GM19238 (cell line): ENCODE measurements at regions not wholly inside any gene's neighbourhood (a gene's known extent, or its start where the extent isn't known, plus 50 kb on each side); places are given as distances from the start of the nearest gene placed in this dataset.

Experiments used
- DNase-seq: peaks from one replicate; pipeline ENCODE4 v3.0.0; 2011; ENCODE audit warnings: low spot score; ENCODE audit not compliant: insufficient read length

DNA sequence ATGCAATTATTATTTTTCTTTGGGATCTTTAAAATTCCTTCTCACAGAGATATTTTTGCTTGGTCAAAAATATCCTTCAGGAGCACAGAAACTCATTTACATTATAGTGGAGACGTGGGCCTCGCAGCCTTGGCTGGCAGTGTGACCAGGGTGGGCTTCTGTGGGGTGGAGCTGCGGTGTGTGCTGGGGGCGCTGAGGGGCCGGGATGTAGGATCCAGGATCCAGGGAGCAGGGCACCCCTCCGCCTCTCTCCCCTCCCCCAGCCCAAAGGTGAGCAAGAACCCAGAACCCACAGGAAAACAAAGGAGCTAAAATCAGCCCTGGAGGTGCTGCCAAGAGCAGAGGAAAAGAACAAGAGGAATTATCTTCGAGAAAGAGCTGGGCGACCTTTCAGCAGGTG is 79.1 kb upstream of the OLFM1 start:
- no peak for DNase-seq

DNA sequence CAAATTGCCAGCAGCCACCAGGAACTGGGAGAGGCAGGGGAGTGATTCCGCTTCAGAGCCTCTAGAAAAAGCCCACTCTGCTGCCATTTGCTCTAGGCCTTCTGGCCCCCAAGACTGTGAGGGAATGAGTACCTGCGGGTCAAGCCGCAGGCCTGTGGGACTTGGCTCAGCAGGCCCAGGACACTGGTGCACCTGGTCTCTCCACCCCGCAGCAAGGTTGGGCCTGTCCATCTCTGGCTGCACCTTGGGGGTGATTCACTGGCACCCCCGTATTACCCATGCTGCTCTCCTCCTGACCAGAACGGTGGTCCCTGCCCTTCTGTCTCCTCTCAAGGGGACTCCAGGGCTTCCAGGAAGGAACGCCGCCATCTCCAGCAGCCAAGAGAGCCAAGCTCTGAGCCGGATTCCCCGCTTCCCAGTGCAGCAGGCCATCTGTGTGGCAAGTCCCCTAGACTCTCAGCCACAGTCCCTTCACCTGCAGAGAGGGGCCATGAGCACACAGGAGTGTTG is 78.4 kb upstream of the OLFM1 start:
- no peak for DNase-seq

DNA sequence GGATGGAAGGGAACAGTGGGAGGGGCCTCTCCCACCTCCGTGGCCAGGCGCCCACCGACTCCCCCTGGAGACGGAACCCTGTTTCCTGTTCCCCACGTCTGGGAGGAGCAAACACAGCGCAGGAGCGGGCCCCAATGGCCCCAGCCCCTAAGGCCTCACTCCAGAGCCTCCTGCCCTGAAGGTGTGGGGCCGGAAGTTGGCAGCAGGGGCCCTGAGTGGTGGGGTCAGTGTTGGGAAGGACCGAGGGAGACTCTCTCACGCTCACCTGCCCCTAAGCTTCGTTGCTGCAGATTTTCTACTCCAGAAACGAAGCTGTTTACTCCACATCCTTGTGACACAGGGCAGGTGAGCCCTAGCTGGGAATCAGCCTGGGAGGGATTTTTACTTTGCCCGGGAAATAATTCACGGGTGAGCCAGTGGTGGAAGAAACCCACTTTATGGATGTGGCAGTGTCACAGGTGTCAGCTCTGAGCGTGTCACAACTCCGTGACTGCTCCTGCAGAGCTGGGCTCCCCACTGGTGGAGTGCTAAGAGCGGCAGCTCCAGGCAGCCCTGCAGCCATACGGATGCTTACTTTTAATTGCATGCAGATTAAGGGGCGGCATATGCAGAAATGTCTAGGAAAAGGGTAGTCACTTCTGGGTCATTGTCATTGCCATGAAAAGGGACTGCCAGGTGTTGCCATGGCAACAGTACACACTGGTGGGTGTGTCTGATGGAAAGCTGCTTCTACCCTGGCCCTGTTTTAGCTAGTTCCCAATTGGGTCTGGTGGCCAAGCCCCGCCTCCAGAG is 77.5 kb upstream of the OLFM1 start:
- no peak for DNase-seq

DNA sequence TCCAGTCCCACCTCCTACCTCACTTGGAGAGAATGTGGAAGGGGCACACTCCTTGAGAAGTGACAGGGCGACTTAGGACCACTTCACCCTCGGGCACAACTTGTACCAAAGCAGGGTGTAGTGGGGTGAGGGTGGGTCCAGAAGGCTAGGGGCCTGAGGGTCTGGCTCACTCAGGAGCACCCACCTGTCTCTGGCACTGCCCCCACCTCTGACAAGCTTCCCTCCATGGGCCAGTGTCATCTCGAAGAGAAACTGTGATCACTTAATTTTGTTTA is 76.9 kb upstream of the OLFM1 start:
- DNase-seq = no peak

GRCh38 chr9:135010921-135011320 is 76.5 kb upstream of the OLFM1 start:
- no peak for DNase-seq

GRCh38 chr9:135012166-135012565 is 75.3 kb upstream of the OLFM1 start:
- no peak for DNase-seq

DNA sequence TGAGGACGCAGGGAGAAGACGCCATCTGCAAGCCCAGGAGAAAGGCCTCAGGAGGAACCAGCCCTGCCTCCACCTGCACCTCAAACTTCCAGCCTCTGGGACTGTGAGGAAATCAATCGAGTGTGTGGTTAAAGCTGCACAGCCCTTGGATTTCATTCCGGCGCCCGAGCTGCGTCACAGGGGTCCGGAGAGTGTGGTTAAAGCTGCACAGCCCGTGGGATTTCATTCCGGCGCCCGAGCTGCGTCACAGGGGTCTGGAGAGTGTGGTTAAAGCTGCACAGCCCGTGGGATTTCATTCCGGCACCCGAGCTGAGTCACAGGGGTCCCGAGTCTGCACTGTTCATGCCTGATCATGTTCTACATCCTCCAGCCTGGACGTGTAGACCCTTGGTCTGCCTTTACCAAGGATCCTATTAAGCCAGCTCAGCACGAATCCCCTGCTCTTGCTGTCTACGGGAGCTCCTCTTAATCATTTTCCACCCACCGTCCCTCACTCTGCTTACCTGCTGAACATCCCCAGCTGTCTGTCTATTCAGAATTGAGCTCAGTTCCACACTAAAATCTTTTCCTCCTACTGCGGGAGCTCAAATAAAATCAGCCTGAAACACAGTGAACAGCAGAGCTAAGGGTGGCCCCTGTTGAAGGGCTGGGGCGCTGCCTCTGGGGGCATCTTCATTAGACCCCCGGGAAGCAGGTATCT is 73.0 kb upstream of the OLFM1 start:
- DNase-seq = no peak

DNA sequence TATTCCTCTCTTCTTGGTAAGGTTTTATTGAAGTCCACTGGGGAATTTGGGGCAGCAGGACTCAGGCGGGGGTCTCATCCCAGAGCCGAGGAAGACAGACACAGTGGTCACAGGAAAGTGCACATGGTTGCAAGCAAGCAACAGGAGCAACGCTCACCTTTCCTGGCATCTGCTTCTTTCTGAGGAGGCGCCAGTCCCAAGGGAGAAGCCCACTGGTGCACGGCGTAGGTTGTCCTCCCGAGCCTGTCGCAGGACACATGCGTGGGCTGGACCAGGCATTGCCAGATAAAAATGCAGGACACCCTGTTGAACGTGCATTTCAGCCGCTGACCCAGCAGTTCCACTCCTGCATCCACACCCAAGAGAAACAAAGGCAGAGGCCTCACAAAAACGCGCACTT is 72.4 kb upstream of the OLFM1 start:
- no peak for DNase-seq

DNA sequence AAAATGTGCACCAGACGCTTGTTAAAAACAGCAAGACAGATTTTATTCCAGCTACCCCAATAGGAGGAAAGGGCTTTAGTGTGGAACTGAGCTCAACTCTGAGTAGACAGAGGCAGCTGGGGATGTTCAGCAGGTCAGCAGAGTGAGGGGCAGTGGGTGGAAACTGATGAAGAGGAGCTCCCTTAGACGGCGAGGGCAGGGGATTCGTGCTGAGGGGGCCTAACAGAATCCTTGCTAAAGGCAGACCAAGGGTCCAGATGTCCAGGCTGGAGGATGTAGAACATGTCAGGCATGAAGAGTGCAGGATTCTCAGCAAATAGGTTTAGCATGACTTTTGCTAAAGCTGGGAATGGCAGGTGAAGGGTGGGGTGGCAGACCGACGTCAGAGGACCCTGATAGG is 71.9 kb upstream of the OLFM1 start:
- DNase-seq = no peak

DNA sequence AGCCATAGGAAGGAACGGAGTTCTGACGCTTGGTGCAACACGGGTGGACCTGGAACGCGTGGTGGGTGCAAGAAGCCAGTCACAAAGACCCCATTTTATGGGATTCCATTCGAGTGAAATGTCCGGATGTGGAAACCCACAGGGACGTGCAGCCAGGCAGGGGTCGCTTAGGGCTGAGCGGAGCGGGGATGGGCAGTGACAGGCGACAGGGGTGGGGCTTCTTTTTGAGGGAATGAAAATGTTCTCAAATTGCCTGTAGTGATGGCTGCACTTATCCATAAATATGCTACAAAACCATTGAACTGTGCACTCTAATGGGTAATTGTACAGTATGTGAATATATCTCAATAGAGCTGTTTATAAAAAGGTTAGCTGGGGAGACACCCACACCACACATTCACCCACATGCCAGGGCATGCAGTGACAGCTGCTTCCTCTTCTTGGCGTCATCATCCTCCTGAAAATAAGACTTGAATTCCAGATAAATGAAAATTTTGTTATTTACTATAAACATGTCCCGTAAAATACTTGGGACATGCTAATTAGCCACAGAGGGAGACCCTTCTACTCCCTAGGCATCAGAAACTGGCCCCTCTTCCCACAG is 71.3 kb upstream of the OLFM1 start:
- DNase-seq = no peak

- no peak for DNase-seq
Observed at GRCh38 chr9:135016876-135017275, 70.6 kb upstream of the OLFM1 start.

DNA sequence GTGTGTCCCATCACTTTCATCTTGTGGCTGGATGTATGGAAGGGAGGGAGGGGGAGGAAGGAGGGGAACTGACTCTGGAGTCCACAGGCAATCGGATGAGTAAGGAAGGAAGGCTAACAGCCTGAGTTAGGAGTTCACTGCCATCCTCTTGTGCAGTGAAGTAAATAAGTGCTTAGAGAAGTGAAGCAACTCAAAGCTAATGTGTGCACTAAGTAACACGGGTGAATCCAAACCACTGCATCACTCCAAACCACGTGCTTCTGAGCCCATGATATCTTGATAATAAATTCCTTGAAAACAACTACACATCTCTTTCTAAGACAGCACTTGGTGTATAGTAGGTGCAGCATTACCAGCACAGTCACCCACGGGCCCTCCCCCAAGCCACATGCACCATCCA is 69.6 kb upstream of the OLFM1 start:
- DNase-seq = no peak

DNA sequence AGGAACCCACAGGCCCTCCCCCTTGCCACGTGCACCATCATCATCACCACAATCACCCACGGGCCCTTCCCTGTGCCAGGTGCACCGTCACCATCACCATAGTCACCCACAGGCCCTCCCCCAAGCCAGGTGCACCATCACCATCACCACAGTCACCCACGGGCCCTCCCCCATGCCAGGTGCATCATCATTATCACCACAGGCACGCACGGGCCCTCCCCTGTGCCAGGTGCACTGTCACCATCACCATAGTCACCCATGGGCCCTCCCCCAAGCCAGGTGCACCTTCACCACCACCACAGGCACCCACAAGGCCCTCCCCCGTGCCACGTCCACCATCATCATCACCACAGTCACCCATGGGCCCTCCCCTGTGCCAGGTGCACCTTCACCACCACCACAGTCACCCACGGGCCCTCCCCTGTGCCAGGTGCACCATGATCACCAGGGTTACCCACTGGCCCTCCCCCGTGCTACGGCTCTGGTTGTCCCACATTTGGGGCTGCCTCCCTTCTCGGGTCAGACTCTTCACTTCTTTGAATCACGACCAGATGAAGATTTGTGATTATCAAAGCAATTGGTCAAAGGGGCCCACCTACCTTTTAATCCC is 69.1 kb upstream of the OLFM1 start:
- no peak for DNase-seq

DNA sequence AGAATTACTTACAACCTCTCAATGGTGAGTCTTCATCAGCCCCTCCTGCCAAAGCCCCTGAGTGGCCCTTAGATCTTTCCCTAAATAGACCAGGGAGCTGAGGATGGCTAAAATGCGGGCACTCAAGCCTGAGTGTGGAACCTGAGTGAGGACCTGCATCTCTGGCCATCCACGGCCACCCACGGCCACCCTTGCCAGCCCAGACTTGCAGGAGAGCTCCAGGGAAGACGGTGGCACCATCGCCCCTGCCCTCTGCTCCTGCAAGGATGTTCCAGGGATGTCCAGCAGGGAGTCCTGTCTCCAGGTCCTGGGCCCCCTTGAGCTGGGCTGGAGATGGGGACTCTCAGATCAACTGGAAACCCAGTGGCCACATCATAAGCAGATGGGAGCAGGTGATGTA is 68.2 kb upstream of the OLFM1 start:
- no peak for DNase-seq

DNA sequence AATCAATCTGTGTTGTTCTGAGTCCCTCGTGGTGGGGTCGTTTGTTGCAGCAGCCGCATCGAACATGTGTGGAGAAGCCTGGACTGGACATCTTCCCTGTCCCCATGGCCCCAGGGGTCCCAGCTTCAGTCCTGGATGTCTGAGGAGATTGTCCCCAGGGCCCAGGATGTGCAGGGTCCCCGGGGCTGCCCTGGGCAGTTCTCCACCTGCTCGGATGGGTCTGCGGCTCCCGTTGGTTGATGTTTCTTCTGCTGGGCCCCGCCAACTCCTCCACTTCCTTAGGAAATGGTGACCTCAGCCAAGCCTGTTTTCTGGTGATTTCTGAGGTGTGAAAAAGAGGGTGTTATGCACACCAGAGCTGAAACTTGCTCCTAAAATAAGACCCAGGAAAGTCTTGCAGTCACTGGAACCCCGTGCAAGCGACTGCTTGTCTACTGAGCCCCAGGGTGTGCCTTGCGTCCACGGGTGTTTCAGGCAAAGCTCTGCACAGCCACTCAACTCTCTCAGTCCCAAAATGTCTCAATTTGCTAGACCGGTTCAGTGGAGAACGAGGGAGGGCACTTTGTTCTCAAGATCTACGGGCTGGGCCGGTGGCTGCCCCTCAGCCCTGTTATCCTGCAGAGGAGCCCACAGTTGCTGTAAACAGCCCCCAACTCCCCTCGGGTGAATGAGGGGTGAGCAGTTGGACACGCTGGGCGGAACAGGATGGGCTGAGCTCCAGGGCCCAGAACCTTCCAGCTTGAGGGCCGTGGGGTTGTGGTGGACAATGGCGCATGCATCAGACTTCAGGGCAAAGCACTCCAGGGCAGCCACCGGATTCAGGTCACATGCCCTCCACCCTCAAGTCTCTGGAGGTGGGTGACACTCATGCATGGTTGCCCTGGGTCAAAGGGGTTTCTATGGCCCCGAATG is 66.7 kb upstream of the OLFM1 start:
- DNase-seq = no peak

- no peak for DNase-seq
Observed at GRCh38 chr9:135021393-135021789, 66.1 kb upstream of the OLFM1 start.

GRCh38 chr9:135022191-135022870 is 65.1 kb upstream of the OLFM1 start:
- no peak for DNase-seq

DNA sequence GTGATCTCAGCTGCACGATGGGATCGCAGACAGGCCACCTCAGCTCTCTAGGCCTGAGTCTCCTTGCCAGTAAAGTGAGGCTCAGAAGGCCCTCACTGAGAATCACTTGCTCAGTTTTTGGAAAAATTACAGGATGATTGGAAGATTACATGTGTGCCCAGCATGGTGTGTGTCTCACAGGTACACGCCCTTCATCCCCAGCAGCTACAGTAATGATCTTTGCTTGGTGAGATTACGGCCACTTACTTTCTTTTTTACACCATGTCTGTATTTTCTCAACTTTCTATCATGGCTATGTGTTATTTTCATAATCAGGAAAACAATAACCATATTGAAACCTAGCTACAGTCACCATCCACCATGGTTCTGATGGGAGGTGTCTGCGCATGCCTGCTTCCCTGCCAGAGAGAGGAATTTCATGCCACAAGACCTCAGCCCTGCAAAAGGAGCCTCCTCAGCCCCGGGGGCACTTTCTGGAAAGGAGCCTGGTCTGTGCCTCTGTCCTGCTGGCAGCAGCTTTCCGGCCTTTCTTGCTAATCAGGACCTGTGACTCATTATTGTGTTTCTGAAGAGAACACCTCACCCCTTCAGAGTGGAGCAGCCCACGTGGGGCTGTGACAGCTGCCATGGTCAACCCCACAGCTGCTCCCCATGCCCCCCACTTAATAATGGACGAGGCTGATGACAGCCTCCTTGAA is 64.2 kb upstream of the OLFM1 start:
- no peak for DNase-seq

- no peak for DNase-seq
Observed at GRCh38 chr9:135023786-135024405, 63.6 kb upstream of the OLFM1 start.

GRCh38 chr9:135029463-135029862 is 58.0 kb upstream of the OLFM1 start:
- no peak for DNase-seq
